HG03575 (cell line): ENCODE measurements at regions not wholly inside any gene's neighbourhood (a gene's known extent, or its start where the extent isn't known, plus 50 kb on each side); places are given as distances from the start of the nearest gene placed in this dataset.

ENCODE experiments used
- ATAC-seq: cut with Tn5 transposase; IDR thresholded peaks from one replicate; pipeline ENCODE4 v1.9.1; 2021; ENCODE audit not compliant: unreplicated experiment, insufficient number of reproducible peaks, low FRiP score; ENCODE audit errors: extremely low read depth

DNA sequence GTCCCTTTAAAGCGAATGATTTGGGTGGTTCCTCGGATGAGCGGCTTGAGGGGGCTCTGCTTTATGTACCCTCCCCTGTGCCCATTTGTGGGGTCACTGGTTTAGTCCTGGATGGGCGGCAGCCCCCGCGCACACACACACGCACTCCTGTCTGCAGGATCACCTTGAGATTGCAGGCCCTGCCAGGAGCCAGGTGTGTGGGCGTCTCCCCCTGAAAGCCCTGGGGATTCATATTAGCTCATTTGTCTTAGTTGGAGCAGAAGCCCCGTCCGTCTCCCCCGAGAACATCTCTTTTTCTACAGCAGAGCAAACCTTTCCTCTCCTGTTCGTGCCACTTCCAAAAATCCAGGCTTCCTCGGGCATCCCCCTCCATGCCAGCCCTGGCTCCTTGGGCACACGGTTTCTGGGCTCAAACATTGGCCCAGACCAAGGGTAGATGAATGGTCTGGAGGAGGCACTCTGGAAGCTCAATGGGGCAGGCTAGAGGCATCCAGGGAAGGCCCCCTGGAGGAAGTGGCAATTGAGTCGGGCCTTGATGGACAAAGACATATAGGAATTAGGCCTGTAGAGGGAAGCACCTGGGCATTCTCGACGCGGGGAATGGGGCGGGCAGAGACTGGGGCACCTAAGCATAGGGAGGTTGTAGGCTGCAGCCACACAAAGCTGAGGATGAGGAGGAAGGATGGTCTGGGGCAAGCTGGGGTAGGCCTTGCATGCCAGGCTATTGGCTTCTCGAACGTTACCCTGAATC lies 218.5 kb upstream of the GSE1 start:
- ATAC-seq: no peak

DNA sequence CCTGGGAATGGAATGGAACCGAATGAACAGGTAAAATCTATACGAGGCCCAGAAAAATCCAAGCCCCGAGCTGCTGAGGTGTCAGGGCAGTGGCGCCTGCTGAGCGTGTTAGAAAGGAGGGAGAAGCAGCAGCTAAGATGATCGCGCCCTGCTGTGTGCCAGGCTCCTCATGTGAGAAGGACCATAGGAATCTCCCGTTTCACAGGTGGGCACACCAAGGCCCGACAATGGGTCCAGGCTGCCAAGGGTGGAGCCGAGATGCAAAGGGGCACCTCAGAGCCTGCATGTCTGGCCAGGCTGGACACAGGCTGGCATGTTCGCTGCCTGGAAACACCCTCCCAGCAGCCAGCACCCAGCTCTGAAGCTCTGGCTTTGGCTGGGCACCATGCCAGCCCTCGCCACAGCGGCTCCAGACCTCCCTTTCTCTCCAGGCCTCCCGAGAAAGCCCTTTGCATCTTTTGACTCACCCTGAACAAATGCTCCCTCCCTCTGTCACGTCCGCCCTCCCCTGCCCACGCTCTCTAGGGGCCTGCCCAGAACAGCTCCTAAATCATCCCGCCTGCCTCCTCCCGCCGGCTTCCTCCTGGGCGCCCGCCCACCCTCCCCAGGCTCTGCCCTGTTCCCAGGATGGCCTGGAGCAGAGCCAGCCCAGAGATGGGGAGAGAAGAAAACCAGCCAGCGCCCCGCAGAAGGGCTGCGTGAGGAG lies 217.8 kb upstream of the GSE1 start:
- ATAC-seq: no peak

DNA sequence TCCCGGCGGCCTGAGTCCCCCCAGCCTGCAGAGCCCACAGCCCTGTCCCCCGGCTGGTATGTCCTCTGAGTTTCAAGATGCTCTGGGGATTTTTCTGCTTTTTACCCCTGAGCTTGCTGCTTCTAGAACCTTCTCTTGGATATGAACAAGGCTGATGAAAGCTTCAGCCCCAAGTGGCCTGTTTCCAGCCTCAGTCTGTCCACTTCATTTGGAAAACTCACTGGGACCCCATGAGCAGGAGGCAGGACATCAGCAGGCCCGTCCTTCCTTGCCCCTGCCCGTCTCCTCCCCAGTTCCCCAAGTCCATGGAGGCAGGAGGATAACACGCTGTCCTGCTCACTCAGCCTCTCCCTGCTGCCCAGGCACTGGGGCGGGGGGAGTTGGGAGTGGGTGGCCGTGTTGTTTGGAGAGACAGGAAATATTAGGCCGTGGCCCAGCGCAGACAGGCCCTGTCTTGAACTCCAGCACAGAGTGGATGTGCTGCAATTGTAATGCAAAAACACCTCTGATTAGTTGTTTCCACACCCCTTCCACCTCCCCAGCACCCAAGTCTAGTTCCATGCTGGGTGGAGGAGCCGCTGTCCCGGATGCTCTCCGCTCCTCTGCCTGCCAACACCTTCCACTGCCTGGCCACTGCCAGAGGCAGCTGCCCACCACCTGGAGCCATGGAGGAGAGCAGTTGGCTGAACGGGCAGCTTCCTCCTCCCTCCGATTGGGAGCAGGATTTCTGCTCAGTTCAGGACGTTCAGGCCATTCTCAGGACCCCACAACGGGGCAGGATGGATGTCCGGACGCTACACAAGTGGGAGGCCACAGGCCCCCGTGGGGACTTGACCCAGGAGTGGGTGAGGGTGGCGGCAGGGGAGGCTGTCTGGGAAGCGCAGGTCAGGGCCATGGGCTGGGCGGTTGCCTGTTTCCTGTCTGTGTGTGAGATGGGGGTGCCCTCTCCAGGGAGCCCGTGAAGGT lies 216.9 kb upstream of the GSE1 start:
- no peak for ATAC-seq

DNA sequence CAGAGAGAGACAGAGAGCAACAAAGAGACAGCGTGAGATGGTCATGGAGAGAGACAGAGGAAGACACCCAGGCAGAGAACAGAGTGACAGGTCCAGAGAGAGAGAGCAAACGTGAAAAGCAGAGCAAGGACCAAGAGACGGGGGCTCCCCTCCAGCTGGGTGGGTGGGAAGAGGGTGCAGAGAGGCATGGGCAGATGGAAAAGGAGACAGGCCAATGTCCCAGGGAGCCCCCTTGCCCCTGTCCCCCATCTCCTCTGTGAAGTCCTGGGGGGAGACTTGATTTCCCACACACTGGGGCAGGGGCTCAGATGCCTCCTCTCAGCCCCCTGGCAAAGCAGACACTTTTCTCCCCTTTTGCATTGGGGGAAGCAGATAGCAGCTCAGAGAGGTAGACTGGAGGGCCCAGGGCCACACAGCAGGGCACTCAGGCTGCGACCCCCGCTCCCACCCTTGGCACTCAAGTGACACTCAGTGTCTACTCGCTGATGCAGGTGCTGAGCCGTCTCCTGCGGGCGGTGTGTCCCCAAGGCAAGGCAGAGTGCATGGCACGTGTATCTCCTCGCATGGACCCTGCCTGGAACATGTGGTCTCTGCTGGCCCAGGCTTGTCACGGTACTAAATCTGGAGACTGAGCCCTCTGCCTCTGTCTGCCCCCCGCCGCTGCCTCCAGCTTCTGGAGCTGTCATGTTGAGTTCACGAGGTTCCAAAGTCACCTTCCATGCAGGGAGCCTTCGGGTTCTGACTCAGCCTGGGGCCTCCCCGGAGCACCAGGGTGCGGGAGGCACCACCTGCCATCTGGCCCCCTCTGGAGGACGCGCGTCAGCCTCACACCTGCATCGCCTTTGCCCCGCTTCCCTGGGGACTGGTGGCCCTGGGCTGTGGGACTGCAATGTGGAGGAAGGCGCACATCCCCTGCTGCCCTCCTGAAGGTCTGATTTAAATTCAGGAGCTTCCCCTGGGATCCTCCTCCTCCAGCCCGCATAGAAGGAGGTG lies 215.9 kb upstream of the GSE1 start:
- ATAC-seq: no peak

DNA sequence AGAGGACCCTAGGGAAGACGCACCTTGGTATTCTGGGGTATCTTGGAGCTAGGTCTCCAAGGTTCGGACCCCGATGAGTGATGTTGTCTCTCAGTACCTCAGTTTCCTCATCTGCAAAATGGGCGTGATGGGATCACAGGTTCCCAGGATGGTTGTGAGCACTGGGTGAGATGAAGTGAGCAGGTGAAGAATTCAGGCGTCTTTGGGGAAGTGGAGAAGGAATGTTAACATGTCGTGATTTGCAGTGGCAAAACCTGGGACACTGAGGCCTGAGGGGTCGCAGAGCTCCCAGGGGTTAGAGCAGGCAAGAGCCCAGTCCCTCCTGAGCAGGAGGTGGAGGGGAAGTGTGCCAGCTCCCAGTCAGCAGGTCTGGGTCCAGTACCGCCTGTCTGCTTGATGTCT lies 215.1 kb upstream of the GSE1 start:
- ATAC-seq: no peak

DNA sequence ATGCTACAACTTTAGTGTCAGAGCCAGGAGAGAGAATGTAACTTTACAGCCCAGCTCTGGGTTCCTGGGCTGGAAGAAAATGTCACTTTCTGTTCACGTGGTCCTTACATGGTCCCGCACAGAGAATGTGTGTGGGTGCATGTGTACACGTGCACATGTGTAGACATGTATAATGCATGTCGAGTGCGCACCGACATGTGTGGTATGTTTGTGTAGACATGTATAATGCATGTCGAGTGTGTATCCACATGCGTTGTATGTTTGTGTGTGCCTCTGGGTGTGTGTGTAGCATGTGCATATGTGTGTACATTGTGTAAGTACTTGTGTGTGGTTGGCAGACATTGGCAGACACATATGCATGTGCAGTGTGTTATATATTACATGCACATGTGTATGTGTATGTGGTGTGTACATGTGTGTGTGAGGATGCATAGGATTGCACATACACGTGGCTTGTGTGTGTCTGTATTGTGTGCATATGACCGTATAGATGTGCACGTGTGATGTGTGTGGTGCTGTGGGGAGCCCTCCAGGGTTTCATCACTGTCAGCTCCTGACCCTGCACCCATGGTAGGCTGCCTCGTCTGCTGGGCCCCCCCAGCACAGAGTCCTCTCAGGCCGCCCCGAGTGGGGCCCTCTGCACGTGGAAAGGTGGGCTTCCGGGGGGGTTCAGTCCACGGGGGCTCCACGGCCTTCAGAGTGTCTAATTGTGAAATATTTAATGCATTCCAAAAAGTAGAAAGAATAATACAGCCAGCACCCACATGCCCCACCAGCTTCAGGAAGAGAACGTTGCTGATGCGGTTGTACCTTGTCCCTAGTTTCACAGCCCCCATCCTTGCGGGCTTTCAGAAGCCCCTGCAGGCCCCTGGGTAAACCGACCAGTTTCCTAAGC lies 214.2 kb upstream of the GSE1 start:
- ATAC-seq: no peak

DNA sequence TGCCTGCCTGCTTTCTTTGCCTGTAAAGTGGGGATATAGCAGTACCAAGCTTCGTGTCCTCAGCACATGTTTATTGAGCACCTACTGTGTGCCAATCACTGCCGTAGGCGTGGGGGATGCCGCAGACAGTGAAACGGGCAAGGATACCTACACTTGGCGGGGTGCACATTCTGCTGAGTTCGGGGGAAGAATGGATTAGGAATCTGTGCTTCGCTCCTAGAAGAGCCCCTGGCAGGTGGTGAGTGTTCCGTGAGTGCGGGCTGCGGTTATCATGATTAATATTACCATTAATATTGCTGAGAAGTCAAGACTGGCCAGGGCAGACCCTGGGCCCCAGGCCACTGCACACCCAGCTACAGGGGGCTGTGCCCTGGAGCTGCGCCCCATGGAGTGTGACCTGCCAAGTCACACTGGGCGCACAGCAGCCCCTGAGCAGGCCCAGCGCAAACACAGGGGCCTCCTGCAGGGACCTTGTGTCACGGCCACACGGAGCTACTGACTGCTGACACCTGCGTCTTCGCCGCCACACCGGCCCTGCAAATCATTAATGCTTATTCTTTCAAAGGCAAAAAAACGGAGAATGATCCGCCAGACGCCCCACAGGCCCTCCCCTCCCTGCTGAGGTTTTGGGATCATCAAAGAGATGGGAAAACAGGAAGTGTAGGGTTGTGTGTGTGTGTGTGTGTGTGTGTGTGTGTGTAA lies 213.4 kb upstream of the GSE1 start:
- no peak for ATAC-seq

DNA sequence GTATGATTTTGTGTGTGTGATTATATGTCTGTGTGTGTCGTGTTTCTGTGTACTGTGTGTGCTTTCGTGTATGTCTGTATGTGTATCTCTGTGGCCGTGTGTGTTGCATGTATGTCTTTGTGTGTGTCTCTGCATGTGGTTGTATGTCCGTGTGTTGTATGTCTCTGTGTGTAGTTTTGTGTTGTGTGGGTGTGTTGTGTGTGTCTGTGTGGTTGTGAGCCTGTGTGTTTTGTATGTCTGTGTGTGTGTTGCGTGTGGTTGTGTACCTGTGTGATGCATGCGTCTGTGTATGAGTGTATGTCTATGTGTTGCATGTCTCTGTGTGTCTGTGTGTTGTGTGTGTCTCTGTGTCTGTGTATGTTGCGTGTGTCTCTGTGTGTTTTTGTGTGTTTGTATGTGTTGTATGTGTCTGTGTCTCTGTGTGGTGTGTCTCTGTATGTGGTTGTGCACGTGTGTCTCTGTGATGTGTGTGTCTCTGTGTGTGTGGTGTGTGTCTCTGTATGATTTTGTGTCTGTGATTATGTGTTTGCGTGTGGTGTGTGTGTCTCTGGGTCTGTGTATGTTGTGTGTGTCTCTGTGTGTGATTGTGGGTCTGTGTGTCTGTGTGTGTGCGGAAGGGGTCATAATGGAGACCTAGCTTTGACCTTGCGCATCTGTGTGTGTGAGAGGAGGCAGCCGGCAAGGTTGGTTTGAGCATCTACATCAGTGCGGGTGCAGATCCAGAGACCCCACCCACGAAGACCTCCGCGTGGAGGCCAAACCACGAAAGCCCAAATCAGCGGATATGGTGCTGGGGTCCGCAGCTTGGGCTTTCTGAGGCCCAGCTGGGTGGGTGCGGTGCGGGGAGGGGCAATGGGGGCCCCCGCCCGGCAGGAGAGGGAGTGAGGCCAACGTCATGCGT lies 212.6 kb upstream of the GSE1 start:
- no peak for ATAC-seq

DNA sequence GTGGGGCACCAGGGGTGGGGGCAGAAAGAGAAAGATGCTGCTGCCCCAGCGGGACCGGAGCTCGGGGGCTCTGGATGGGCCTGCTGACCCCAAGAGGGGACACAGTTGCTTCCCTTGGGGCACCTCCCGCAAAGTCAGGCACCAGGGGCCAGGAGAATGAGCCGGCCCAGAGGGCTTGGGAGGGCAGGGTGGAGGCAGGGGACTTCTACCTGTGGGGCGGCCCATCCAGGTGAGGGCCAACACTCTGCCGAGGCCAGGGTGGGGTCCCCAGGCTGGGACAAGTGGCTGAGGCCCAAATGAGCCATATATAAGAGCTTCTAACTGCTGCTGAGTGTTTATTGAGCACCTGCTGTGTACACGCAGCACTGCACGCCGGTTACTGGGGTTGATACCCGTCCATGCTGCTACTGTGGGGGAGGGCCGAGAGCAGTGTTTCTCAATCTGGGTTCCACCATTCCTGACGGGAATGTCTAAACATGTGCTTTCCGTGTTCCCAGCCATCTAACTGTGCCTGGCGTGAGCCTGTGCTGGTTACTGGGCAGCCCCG lies 211.7 kb upstream of the GSE1 start:
- ATAC-seq: no peak

DNA sequence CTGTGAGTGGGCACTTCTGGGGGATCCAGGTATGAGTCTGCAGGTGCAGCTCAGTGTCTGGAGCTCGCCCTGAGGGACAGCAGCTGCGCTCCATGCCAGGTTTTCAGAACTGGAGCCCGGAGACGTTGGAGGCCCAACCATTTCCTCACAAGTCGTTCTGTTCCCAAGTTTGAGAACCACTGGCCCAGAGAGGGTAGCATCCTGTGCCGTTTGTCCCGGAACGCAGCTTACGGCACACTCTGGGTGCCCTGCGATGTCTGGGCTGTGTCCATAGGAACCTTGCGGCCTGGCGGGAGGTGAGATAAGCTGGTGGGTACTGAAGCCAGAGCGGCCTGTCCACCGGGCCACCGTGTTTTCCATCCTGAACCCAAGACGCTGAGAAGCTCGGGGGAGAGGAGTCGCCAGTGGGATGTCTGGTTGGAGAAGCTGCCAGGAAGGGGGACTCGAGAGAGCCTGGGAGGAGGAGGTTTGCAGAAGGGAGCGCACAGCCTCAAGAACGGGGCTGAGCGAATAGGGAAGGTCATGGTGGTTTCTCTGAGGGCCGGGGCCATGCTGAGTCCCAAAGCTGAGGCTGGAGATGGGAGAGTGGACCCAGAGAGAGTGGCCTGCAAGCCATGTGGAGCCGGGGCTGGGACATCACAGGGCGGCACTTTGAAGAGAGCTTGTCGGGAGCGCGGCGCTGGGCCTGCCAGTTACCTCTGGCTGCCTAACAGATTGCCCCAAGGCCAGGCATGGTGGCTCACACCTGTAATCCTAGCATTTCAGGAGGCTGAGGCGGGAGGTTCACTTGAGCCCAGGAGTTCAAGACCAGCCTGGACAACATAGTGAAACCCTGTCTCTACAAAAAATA lies 211.0 kb upstream of the GSE1 start:
- no peak for ATAC-seq

DNA sequence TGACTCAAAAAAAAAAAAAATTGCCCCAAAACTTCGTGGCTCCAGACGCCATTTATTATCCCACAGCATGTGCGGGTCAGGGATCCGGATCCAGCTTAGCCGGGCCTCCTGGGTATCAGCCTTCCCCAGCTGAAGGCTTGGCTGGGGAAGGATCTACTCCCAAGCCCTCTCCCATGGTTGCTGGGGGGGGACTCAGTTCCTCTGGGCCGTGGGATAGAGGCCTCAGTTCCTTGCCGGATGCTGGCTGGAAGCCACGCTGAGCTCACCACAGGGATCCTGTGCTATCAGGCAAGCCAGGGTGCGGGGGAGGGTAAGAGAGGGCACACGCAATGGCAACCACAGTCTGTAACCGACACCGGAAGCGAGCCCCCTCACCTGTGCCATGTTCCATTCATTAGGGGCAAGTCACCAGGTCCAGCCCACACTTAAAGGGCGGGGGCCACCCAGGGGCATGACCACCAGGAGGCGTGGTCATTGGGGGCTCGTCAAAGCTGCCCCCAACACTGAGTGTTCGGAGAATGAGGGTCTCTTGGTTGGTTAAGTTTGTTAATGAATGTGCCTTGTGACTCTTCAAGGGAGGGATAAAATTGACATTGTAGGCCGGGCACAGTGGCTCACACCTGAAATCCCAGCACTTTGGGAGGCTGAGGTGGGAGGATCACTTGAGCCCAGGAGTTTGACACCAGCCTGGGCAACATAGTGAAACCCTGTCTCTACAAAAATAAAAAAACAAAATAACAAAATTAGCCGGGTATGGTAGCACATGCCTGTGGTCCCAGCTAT lies 210.0 kb upstream of the GSE1 start:
- ATAC-seq: no peak

DNA sequence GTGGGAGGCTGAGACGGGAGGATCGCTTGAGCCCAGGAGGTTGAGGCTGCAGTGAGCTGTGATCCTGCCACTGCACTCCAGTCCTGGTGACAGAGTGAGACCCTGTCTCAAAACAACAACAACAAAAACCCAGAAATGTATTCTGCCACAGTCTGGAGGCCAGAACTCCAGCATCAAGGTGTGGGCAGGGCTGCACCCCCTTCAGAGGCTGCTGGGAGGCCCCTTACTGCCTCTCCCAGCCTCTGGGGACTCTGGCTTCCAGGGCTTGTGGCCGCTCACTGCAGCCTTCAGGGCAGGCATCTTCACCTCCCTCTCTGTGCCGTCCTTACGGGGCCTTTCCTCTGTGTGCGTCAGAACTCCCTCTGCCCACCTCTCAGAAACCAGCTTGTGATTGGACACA lies 209.4 kb upstream of the GSE1 start:
- no peak for ATAC-seq

DNA sequence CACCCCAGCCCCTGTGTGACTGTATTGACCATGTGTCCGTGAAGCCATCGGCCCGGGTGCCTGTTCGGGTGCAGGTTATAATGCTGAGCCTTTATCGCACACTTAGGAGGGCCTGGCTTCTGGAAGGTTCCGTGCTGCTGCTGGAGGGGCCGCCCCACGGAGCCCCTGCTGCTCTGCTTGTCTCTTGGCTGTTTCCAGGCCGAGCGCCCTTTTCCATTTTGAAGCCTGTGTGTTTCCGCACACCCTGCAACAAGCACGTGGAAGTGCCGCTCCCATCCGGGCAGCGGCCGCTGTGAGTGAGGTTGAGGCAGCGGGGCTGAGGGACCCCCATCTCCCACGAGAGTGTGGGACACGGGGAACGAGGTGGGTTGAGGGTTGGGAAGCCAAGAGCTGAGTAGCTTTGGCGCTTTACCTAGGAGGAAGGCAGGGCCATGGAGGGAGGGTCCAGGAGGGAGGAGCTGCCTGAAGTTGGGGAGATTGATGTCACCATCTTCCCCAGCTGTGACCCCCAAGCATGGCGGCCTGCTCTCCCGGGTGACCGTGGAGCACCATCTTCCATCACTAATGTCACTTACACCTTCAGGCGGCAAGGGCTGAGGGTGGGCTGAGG lies 200.1 kb upstream of the GSE1 start:
- no peak for ATAC-seq
